Karpas-422 (cell line): ENCODE measurements at regions not wholly inside any gene's neighbourhood (a gene's known extent, or its start where the extent isn't known, plus 50 kb on each side); places are given as distances from the start of the nearest gene placed in this dataset.

Experiments
- DNase-seq: peaks from one replicate; pipeline ENCODE4 v3.0.0-alpha.2; 2015
- H2AFZ ChIP-seq: fragments of 200-600 bp; sonication (generic); 2 replicates; pipeline ENCODE4 v1.6.1; 2014; ENCODE audit warnings: antibody characterized with exemption, low read length, mixed read lengths
- H3K27ac ChIP-seq: fragments of 200-600 bp; sonication (generic); 2 replicates; pipeline ENCODE4 v1.5.1; 2014; ENCODE audit warnings: mild to moderate bottlenecking, low read length, moderate library complexity
- H3K27me3 ChIP-seq: fragments of 200-600 bp; sonication (generic); 2 replicates; pipeline ENCODE4 v1.6.1; 2014; ENCODE audit warnings: low read length, mixed read lengths
- H3K36me3 ChIP-seq: fragments of 200-600 bp; sonication (generic); 2 replicates; pipeline ENCODE4 v1.6.1; 2014; ENCODE audit warnings: low read length, mixed read lengths; ENCODE audit not compliant: insufficient read depth
- H3K4me1 ChIP-seq: fragments of 200-600 bp; sonication (generic); 2 replicates; pipeline ENCODE4 v1.6.1; 2014; ENCODE audit warnings: mild to moderate bottlenecking, low read length, mixed read lengths
- H3K4me2 ChIP-seq: fragments of 200-600 bp; sonication (generic); 2 replicates; pipeline ENCODE4 v1.6.1; 2014; ENCODE audit warnings: low read length, low read depth, mild to moderate bottlenecking; ENCODE audit not compliant: poor library complexity, severe bottlenecking
- H3K4me3 ChIP-seq: fragments of 200-600 bp; sonication (generic); 2 replicates; pipeline ENCODE4 v1.5.1; 2014; ENCODE audit warnings: mild to moderate bottlenecking, antibody characterized with exemption, low read length, mixed read lengths
- H3K79me2 ChIP-seq: fragments of 200-600 bp; sonication (generic); 2 replicates; pipeline ENCODE4 v1.6.1; 2014; ENCODE audit warnings: mild to moderate bottlenecking, low read length, mixed read lengths
- H3K9ac ChIP-seq: fragments of 200-600 bp; sonication (generic); 2 replicates; pipeline ENCODE4 v1.6.0; 2014; ENCODE audit warnings: low read length
- H3K9me2 ChIP-seq: fragments of 200-600 bp; sonication (generic), shearing (Covaris generic); replicated peaks from 2 replicates; pipeline ENCODE4 v1.6.0; 2014; ENCODE audit warnings: mild to moderate bottlenecking, low read length, moderate library complexity; ENCODE audit not compliant: insufficient read depth
- H3K9me3 ChIP-seq: fragments of 300-700, 200-600 bp; sonication (generic); 2 replicates; pipeline ENCODE4 v1.6.1; 2014; ENCODE audit warnings: low read length, mixed read lengths
- H4K20me1 ChIP-seq: fragments of 200-600 bp; sonication (generic); 2 replicates; pipeline ENCODE4 v1.6.1; 2014; ENCODE audit warnings: mild to moderate bottlenecking, antibody characterized with exemption, low read length, low read depth; ENCODE audit not compliant: insufficient read depth

DNA sequence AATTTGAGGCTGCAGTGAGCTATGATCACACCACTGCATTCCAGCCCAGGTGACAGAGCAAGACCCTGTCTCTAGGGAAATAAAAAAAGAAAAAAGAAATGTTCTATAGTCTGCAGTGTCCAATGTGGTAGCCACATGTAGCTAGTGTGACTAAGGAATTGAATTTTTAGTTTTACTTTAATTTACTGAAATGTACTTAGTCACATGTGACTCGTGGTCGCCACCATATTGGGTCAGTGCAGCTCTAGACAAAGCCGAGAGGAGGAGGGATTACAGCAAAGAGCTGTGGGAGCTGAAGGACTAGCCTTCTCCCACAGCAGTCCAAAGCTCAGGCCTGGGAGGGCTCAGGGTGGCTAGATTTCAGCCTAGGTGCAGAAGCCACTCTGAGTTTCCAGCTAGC, 65.9 kb upstream of the NTRK3 start:
- H3K9me3 ChIP-seq = no peaks in the 10 kb centered on the region
- H3K36me3 ChIP-seq = no peaks in the 10 kb centered on the region
- H3K27ac ChIP-seq = no peak overlapping the region
- H3K4me1 ChIP-seq = no peaks in the 10 kb centered on the region
- DNase-seq = no peak
- H3K9ac ChIP-seq = no peak overlapping the region
- H4K20me1 ChIP-seq = no peaks in the 10 kb centered on the region
- H3K4me3 ChIP-seq = no peak overlapping the region
- no peaks in the 10 kb centered on the region for H3K79me2 ChIP-seq
- no peak overlapping the region for H3K4me2 ChIP-seq
- no peaks in the 10 kb centered on the region for H3K9me2 ChIP-seq
- no peak overlapping the region for H2AFZ ChIP-seq
- no peaks in the 10 kb centered on the region for H3K27me3 ChIP-seq

DNA sequence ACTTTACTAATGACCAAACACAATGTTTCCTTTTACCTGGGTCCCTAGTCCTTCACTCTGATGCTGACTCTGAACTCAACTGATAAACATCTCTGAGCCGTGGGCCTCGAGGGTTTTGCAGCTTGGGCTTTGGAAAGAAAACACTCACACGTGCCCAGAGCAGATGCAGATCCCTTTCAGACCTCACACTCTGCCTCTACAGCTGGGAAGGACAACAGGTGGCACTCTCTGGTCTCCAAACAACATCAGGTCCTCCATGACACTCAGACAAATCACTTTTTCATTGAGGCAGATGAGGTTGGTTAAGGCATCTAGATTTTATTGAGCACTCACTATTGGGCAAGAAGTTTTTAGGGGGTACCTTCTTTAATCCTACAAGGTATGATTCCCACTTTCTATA, 64.7 kb upstream of the NTRK3 start:
- Histone ChIP-seq H3K27ac (no peak overlapping the region), H3K36me3 (no peaks in the 10 kb centered on the region), H3K9ac (no peak overlapping the region), H3K4me2 (no peak overlapping the region), H4K20me1 (no peaks in the 10 kb centered on the region), H3K9me3 (no peaks in the 10 kb centered on the region), H3K79me2 (no peaks in the 10 kb centered on the region), H3K4me1 (no peaks in the 10 kb centered on the region), H2AFZ (no peak overlapping the region), H3K4me3 (no peak overlapping the region), H3K9me2 (no peaks in the 10 kb centered on the region), H3K27me3 (no peaks in the 10 kb centered on the region)
- no peak for DNase-seq

DNA sequence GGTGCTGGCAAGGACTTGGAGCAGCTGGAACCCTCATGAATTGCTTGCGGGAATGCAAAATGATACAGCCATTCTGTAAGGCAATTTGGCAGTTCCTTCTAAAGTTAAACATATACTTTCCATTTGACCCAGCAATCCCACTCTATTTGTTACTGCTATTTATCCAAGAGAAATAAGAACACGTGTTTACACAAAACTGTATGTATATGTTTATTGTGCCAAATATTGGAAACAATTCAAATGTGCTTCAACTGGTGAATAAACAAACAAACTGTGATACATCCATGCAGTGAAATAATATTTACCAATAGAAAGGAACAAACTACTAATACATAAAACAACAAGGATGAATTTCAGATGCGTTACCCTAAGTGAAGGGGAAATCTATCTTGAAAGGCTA, 60.0 kb upstream of the NTRK3 start:
- H3K79me2 ChIP-seq = no peaks in the 10 kb centered on the region
- no peaks in the 10 kb centered on the region for H3K36me3 ChIP-seq
- no peak overlapping the region for H3K4me2 ChIP-seq
- H3K9ac ChIP-seq = no peak overlapping the region
- no peak for DNase-seq
- H4K20me1 ChIP-seq = no peaks in the 10 kb centered on the region
- H3K27me3 ChIP-seq = no peaks in the 10 kb centered on the region
- H3K4me3 ChIP-seq = no peak overlapping the region
- no peak overlapping the region for H2AFZ ChIP-seq
- no peaks in the 10 kb centered on the region for H3K9me3 ChIP-seq
- no peak overlapping the region for H3K27ac ChIP-seq
- no peaks in the 10 kb centered on the region for H3K9me2 ChIP-seq
- H3K4me1 ChIP-seq = no peaks in the 10 kb centered on the region

DNA sequence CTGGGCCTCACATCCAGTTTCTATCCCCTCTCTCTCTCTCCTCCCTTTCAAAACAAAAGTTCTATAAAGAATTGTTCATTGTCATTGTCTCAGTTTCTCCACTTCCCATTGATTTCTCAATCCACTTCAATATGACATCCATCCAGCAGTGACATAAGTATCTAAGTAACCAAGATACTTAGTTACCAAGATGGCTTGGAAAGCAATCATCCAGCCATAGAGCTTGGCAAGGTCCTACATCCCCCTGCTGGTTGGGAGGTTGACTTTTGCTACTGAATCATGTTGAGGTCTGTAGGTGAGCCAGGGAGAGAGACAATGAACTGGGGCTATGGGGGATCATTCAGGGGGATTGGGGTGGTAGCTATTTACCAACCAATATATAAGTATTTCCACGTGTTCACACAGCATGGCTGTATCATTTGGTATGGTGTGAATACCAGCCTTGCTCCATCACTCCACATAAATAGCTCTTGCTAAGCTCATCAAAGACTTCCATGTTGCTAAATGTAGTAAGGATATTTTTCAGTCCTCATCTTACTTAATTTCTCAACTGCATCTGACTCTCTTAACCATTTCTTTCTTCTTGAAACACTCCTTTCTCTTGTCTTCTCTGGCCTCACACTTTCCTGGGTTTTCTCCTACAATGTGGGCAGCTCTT, 58.8 kb upstream of the NTRK3 start:
- no peaks in the 10 kb centered on the region for H3K9me3 ChIP-seq
- H3K9me2 ChIP-seq = no peaks in the 10 kb centered on the region
- no peak overlapping the region for H2AFZ ChIP-seq
- H3K79me2 ChIP-seq = no peaks in the 10 kb centered on the region
- H3K27ac ChIP-seq = no peak overlapping the region
- H3K4me1 ChIP-seq = no peaks in the 10 kb centered on the region
- H4K20me1 ChIP-seq = no peaks in the 10 kb centered on the region
- no peaks in the 10 kb centered on the region for H3K36me3 ChIP-seq
- H3K9ac ChIP-seq = no peak overlapping the region
- DNase-seq = no peak
- no peak overlapping the region for H3K4me2 ChIP-seq
- no peak overlapping the region for H3K4me3 ChIP-seq
- H3K27me3 ChIP-seq = no peaks in the 10 kb centered on the region

DNA sequence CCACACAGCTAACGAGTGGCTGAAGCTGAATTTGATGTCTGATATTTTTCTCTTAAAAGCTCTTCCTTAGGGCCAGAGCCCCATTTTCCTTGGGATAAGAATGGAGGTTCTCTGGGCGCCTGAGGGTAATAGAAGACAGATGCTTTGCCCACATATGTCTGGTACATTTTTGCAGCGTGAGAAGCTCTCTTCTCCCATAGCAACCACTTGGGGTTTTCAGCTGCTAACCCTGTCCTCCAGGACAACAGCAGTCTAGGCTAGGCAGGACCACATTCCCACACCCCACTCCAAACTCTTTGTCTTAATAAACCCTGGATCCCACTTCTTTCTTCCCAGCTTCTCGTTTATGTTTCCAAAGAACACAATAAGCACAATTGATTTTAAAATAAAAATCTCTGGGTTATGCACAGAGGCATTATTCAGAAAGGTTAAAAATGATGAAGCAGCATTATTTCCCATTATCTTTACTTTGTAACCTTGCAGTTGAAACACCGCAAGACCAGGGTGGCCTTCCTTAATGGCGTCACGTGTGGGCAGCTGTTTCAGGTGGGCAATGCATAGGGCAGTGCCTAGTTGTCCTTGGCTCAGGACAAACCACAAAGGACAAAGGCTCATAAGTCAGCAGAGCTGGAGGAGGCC, 56.5 kb upstream of the NTRK3 start:
- no peaks in the 10 kb centered on the region for H3K9me3 ChIP-seq
- no peak overlapping the region for H3K27ac ChIP-seq
- no peak overlapping the region for H3K4me2 ChIP-seq
- no peaks in the 10 kb centered on the region for H3K36me3 ChIP-seq
- no peak overlapping the region for H2AFZ ChIP-seq
- H4K20me1 ChIP-seq = no peaks in the 10 kb centered on the region
- H3K9ac ChIP-seq = no peak overlapping the region
- no peaks in the 10 kb centered on the region for H3K79me2 ChIP-seq
- no peak for DNase-seq
- H3K4me1 ChIP-seq = no peaks in the 10 kb centered on the region; the same call in 1 of the 2 replicates
- H3K27me3 ChIP-seq = no peaks in the 10 kb centered on the region
- H3K4me3 ChIP-seq = no peak overlapping the region
- no peaks in the 10 kb centered on the region for H3K9me2 ChIP-seq

DNA sequence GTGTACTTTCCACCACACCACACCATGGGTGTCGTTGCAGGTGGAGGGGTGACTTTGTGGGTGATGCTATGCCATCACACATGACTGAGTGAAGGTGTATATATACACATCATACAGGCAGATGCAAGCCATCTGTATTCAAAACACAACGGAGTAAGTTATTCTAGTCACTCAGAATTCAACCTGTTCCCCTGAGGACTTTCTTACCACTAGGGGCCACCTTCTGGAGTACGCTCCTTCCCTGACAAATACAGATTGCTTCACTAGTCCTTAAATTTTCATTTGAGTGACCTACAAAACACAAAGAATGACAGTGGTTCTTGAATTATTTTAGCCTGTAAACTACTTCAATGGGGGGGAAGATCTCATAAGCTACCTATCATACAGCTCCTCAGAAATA, 52.8 kb upstream of the NTRK3 start:
- Histone ChIP-seq H4K20me1 (no peaks in the 10 kb centered on the region), H3K9ac (no peak overlapping the region), H3K4me3 (no peak overlapping the region), H3K9me3 (no peaks in the 10 kb centered on the region), H3K9me2 (no peaks in the 10 kb centered on the region), H3K27ac (no peak overlapping the region), H3K36me3 (no peaks in the 10 kb centered on the region), H3K4me2 (peak overlapping the region; percentile 3), H3K79me2 (no peaks in the 10 kb centered on the region), H2AFZ (no peak overlapping the region), H3K4me1 (no peaks in the 10 kb centered on the region; the same call in 1 of the 2 replicates), H3K27me3 (no peaks in the 10 kb centered on the region)
- no peak for DNase-seq

DNA sequence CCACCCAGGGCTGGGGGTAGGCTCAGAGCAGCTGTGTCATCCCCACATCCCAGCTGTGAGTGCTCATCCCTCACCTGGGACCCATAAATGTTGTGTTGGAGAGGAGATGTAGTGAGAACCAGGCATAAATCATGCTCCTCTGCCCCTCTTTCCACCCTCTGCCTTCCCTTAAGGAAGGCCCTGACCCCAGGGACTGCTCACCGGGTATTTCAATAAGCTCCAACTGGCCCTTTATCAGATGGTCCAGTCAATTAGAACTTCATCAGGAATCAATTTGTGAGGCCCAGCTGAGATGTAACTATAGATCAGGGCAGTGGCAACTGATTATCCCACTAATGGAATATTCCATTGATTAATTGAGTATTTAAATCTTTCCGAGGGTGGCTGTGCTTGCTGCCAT, 50.8 kb upstream of the NTRK3 start:
- Histone ChIP-seq H3K4me1 (no peaks in the 10 kb centered on the region; the same call in 1 of the 2 replicates), H3K9ac (no peak overlapping the region), H3K36me3 (no peaks in the 10 kb centered on the region), H3K27ac (no peak overlapping the region), H3K9me3 (no peaks in the 10 kb centered on the region), H4K20me1 (no peaks in the 10 kb centered on the region), H3K79me2 (no peaks in the 10 kb centered on the region), H2AFZ (no peak overlapping the region), H3K4me3 (no peak overlapping the region), H3K27me3 (no peaks in the 10 kb centered on the region), H3K9me2 (no peaks in the 10 kb centered on the region), H3K4me2 (no peak overlapping the region)
- DNase-seq = no peak
